Fibroblast of mammary gland (primary cell): ENCODE measurements at regions not wholly inside any gene's neighbourhood (a gene's known extent, or its start where the extent isn't known, plus 50 kb on each side); places are given as distances from the start of the nearest gene placed in this dataset.

Experiments used
- DNase-seq: peaks from one replicate; pipeline ENCODE4 v3.0.0-alpha.2; 2010; ENCODE audit warnings: low read depth
- H3K4me3 ChIP-seq: 2 replicates; pipeline ENCODE4 v1.5.1; 2011; ENCODE audit warnings: low read depth, mild to moderate bottlenecking, low read length, moderate library complexity; ENCODE audit not compliant: control insufficient read depth
- CTCF ChIP-seq: conservative IDR thresholded peaks from 2 replicates; pipeline ENCODE4 v1.5.1; 2011; ENCODE audit warnings: low read depth, low read length, inconsistent platforms; ENCODE audit not compliant: control insufficient read depth, insufficient read depth

- DNase-seq, result no peak
These were observed 59.2 kb upstream of the TPM4 start for GRCh38 chr19:16017138-16017490.

GRCh38 chr19:16018106-16018755 lies 58.1 kb upstream of the TPM4 start:
- H3K4me3 ChIP-seq, result no peak overlapping the region
- DNase-seq, result no peak
- no peak for TF ChIP-seq CTCF

More at GRCh38 chr19:16017138-16017490, 59.2 kb upstream of the TPM4 start:
- H3K4me3 ChIP-seq, result no peak overlapping the region
- no peak for TF ChIP-seq CTCF

GRCh38 chr19:16018801-16019551 lies 57.3 kb upstream of the TPM4 start:
- no peak for TF ChIP-seq CTCF
- DNase-seq, result no peak
- H3K4me3 ChIP-seq, result no peak overlapping the region

- DNase-seq, result no peak
- no peak for TF ChIP-seq CTCF
These were observed 56.4 kb upstream of the TPM4 start for GRCh38 chr19:16019691-16020448.

GRCh38 chr19:16021796-16022195 lies 54.5 kb upstream of the TPM4 start:
- no peak for DNase-seq
- no peak overlapping the region for H3K4me3 ChIP-seq
- no peak for TF ChIP-seq CTCF

More at GRCh38 chr19:16019691-16020448, 56.4 kb upstream of the TPM4 start:
- H3K4me3 ChIP-seq, result no peak overlapping the region

- no peak for DNase-seq
- H3K4me3 ChIP-seq, result no peak overlapping the region
- no peak for TF ChIP-seq CTCF
These were observed 54.0 kb upstream of the TPM4 start for GRCh38 chr19:16022251-16022650.
